ENCODE measurements at regions not wholly inside any gene's neighbourhood (a gene's known extent, or its start where the extent isn't known, plus 50 kb on each side); places are given as distances from the start of the nearest gene placed in this dataset.

GRCh38 chr4:38313175-38313574, 350.8 kb upstream of the KLF3 start:
- no peak for DNase-seq (ENCODE audit: low spot score)

- DNase-seq (ENCODE audit: low spot score): no peak
Measured at GRCh38 chr4:38313999-38314561, 349.9 kb upstream of the KLF3 start.

- no peak for DNase-seq (ENCODE audit: low spot score)
Measured at GRCh38 chr4:38314663-38315062, 349.3 kb upstream of the KLF3 start.

GRCh38 chr4:38315286-38315685, 348.7 kb upstream of the KLF3 start:
- no peak for DNase-seq (ENCODE audit: low spot score)

GRCh38 chr4:38316045-38316444, 348.0 kb upstream of the KLF3 start:
- no peak for DNase-seq (ENCODE audit: low spot score)

- no peak for DNase-seq (ENCODE audit: low spot score)
Measured at GRCh38 chr4:38317041-38317674, 346.8 kb upstream of the KLF3 start.

DNA sequence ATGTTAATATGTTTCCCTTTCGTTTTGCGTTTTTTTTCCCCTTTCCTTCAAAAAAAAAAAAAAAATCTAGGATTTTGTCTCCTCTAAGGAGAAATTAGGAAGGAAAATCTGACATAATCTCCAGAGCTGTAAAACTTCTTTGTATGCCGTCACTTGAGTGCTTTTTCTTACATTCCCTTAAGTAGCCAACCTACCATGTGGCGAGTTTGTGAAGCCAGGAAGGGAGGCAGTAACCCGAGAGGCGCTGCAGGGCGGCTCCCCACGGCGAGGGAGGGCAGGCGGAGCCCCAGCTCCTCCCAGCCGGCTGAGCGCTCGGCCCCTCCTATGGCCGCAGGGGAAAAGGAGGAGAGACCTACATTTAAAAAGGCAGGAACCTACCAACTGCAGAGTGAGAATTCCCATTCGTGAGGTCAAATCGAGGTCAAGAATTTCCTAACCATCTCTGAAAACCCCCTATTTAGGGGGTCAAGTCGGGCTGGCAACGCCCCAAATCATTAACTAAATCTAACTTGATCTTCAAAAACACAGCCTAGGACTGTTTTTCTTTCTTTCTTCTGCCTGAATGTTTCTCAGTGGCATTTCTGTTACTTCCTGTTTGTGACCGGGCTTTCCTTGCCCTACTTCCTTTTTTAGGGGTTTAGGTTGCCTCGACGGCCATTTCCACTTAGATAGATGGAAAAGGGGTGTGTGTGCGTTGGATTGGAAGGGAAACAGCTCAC, 345.1 kb upstream of the KLF3 start:
- DNase-seq (ENCODE audit: low spot score): peak; percentile 87

DNA sequence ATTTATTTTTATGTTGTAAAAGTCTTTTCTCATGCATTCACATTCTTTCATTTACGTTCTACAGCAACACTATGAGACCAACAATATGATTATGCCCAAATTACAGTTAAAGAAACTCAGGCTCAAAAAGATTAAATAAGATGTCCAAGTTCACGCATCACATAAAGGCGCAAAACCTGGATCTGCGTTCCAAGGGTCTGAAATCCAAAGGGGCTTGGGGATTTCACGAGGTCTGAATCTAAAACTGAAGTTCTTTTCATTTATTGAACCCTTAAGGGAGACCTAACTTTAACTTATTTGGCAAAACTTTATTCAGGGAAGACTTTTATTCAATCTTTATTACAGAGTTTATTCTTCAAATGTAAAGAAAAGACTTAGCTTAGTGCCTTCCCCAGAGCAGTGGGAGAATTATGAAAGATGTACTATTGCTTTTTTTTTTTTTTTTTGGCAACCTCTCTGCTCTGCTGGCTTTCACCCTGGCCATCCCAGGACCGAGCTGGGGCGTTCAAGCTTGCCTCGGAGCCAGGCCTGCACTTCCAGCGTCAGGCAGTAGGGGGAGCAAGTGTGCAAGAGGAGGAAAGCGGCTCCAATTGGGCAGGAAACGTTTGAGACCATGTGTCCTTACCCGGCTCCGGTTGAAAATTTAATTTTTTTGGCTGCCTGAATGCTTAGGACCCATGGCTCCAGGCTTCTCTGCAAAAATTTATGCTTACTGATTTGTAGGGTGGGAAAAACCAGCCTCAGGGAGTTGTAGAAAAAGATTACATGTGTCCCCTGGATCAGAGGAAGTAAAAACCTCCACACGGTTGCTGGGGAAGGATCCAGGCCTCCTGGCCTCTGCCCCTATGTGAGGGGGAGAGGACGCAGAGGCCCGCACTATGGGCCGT, 344.3 kb upstream of the KLF3 start:
- DNase-seq (ENCODE audit: low spot score): peak; percentile 88

DNA sequence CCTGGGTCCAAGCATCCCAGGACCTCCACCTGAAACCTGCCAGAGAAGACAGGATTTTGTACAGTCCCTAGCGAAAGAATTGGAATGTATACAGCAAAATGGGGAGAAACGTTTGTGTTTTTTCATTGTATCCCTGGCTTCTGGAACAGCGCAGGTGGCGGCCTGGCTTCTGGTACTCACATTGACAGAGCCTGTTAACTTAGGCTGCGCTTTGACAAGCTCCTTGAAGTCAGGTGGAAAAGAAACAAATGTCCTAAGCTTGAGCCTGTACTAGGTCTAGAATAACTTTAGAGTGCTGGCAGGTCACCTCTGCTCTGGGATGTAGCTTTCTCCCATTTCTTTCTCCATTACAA, 343.7 kb upstream of the KLF3 start:
- no peak for DNase-seq (ENCODE audit: low spot score)

DNA sequence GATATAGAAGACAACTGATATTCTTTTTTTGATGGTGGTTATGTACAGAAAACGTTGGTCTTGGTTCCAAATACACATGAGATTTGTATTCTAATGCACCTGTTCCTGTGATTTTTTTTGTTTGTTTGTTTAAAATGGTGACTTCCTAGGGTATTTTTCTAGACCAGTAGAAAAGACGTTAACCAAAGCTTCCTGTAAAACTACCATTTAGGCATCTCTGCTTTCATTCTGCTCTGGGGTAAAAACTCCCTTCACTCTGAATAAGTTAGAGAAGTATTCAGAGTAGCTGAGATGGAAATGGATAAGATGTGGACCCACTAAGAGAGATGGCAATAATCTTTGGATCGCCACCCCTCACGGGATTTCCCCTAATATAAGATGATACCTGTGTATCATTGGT, 343.2 kb upstream of the KLF3 start:
- DNase-seq (ENCODE audit: low spot score): no peak

GRCh38 chr4:38322714-38323113, 341.3 kb upstream of the KLF3 start:
- no peak for DNase-seq (ENCODE audit: low spot score)

- no peak for DNase-seq (ENCODE audit: low spot score)
Measured at GRCh38 chr4:38323141-38323641, 340.8 kb upstream of the KLF3 start.

GRCh38 chr4:38324861-38325628, 339.0 kb upstream of the KLF3 start:
- DNase-seq (ENCODE audit: low spot score): no peak

DNA sequence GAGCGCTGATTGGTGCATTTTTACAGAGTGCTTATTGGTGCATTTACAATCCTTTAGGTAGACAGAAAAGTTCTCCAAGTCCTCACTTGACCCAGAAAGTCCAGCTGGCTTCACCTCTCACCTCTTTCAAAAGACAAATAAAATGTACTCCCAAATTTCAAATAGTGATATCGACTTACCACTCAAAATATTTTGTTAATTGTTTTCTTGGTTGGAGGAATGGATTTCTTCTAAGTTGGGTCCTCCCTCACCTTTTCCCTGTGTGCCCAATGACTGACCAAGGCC, 338.4 kb upstream of the KLF3 start:
- no peak for DNase-seq (ENCODE audit: low spot score)

- no peak for DNase-seq (ENCODE audit: low spot score)
Measured at GRCh38 chr4:38326499-38326898, 337.5 kb upstream of the KLF3 start.

DNA sequence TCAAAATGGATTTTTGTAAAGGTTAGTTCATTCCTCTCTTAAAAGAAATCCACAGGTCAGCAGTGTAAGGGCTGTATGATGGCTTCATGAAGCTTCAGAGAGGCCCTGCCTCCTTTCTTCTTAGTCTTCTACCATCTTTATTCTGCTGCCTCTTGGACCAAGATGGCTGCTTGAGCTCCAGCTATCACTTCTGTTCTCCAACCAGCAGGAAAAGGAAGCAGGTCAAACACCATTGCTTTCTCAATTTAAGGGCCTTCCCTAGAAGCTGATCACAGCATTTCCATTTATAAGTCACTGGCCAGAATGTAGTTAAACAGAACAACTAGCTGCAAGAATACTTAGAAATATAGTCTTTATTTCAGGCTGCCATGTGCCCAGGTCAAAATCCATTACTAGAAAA, 336.8 kb upstream of the KLF3 start:
- no peak for DNase-seq (ENCODE audit: low spot score)

DNA sequence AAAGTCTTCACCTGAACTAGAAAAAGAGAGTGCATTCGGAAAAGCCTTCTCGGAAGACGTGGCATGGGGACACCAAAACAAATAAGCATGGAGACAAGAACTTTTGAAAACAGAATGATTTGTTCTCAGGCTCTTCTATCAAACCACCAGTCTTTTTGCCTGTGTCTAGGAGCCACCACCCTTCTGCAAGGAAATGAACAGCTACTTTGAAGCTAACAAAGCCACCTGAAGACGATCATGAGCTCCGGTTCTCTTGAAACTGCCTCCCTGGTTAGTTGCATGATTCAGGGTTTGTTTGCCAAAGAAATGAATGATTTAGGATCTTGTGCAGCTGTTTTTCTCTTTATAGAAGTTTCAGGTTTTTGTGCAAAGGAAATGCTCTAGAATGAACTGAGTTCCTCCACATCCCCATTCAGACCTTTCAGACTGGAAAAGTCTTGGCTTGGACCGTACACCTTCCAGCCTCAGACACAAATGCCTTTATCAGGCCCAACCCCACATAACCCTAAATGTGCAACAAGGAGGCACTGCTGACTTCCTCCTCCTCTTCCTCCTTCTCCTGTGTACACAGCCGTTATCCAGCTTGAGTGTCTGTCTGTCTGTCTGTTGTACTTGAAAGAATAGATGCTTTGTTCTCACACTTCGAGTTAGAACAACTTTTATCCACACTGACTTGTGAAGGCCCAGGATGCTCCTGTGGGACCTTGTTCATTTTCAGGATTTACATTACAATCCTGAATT, 334.8 kb upstream of the KLF3 start:
- DNase-seq (ENCODE audit: low spot score): no peak

- DNase-seq (ENCODE audit: low spot score): no peak
Measured at GRCh38 chr4:38330321-38330720, 333.7 kb upstream of the KLF3 start.

DNA sequence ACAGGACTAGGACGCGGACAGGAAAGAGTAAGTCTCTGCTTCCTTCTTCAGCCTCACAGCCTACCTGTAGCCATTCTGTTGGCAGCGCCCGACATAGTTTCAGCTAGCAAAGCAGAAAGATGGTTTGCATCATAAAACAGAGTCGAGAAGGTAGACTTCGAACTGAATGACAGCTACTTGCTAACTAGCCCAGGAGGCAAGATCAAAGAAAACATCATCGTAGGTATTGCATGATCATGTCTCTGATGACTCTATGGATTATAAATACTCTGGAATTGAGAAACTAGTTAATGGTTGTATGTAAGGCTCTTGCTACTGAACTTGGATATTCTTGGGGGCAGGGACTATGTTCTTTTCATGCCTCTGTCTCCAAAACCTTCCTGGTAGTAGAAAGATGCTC, 333.1 kb upstream of the KLF3 start:
- no peak for DNase-seq (ENCODE audit: low spot score)

DNA sequence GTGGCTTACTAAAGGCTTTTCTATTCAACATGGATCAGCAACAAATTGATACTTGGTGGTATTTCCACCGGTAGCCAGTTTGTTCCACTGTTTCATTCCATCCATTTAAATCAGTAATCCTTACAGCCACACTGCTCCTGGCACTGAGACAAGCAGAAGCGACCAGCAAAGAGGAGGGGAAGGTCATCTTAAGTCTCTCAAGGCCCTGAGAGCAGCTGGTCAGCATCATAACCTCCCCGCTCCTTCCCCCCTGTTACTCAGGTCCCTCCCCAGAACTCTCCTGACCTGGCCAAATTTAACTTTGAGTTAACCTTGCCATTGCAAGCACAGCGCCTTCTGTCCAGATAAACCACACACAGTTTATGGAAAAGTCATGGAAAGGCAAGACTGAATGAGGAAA, 331.3 kb upstream of the KLF3 start:
- no peak for DNase-seq (ENCODE audit: low spot score)

DNA sequence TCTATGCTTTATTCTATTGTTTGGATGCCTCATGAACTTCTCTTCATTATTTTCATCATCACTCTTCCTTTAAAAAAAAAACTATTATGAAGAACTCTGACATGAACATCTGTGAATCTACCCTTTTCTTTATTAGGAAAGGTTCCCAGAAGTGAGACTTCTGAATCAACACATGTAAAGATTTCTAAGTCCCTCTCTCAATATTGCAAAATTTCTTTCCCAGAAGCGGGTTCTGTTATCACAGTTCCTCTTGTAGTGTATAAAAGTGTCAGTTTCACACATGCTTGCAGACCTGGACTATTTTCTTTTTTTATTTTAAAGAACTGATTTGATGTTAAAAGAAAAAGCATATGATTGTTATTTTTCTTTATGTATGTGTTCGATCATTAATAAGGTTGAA, 330.8 kb upstream of the KLF3 start:
- no peak for DNase-seq (ENCODE audit: low spot score)

Data from kidney capillary endothelial cell (primary cell).